NCI-H146 (cell line): ENCODE measurements at regions not wholly inside any gene's neighbourhood (a gene's known extent, or its start where the extent isn't known, plus 50 kb on each side); places are given as distances from the start of the nearest gene placed in this dataset.

Experiments
- DNase-seq: peaks from one replicate; lab custom pipeline; 2025; lab: John Stamatoyannopoulos, UW

DNA sequence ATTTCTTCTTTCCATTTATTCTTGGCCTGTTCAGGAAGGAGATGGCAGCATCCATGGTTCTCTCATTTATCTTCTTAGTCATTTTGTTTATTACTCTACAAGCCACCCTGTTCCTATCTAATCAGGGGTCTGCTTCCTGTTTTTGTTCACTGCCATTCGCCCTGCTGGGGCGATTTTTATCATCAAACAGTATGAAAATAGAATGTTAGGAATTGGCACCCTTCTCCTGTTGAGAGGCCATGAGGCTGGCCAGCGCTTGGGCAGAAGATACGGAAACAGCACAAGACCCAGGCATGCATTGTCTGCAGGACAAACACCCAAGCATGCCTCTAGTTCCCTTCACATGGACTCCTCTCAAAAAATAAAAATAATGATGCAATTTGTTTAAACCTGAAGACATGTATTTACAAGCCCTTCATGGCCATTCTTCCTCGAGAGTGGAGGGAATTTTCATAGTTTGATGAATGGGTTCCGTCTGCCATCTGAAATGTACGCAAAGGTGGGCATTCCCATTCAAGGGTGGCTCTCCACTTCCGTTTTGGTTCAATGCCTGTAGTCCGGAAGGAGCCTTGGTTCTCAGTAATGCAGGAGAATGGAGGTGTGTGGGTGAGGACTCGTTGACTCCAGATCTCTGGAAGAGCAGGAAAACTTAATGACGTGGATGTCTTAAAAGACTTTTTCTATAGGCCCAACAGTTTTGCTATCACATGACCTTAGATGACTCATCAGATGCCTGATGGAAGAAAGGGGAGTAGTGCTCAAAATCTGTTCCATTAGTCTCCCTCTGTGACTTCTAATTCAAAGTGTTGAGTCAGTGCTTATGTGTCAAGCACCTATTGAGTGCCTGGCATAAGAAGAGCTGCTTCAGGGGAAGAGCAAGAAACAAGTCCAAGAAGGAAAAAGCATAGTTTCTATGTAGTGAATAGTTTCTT, 252.4 kb upstream of the TBX3 start:
- no peak for DNase-seq

DNA sequence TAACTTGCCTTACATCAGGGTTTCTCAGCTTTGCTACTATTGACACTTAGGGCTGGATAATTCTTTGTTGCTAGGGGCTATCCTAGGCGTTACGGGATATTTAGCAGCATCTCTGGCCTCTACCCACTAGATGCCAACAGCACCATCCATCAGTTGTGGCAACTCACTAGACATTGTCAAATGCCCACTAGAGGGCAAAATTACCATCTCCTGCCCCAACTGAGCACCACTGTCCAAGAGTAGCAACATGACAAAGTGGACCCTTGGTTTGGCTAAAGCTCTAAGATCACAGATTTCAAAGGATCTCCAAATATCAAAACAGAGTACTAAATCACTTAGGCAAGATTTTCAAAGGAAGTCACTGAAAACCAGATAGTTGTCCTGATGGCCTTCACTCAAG, 251.7 kb upstream of the TBX3 start:
- DNase-seq, result no peak

DNA sequence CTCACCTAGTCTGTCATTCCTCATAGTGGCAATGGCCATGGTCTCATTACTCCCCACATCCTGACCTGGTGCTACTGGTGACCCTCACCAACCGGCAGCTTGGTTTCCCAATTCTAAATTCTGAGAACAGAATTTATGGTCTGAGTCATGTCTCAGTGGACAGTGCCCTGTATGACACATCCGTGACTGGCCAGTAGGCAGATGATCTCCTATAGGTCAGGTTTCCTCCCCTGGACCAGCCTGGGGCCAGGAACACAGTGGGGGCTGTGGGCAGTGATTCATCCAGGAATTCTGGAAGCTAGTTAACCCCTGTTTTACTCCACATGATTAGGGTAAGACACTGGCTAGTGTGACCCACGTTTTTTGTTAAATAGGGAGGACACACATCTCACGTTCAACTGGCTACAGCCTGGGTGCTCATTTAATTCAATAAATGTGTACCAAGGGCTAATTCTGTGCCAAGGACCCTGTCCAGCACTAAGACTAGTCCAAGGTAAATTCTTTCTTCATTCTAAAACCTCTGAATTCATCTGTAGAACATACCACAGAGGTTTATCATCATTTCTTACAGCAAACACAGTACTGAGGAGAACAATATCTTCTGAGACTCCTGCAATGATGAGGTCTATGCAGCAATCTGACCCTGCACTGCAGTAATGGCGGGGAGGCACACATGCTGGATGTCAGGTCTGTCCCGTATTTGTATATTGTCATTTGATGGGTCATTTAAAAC, 249.6 kb upstream of the TBX3 start:
- DNase-seq, result no peak

DNA sequence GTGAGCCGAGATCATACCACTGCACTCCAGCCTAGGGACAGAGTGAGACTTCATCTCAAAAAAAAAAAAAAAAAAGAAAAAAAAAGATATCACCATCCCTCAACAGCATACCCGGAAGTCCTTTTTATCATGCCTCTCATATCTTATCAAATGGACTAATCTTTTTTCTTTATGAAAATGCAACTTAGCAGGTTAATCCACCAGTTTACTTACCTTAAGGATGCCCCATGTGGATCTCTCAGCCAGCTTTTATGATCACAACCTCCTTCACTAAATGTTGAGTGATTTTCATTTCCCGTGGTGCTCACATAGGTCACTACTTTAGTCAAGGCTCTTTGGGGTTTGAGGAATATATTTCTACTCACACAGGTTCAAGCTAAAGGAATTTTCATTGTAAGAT, 248.8 kb upstream of the TBX3 start:
- DNase-seq, result no peak

DNA sequence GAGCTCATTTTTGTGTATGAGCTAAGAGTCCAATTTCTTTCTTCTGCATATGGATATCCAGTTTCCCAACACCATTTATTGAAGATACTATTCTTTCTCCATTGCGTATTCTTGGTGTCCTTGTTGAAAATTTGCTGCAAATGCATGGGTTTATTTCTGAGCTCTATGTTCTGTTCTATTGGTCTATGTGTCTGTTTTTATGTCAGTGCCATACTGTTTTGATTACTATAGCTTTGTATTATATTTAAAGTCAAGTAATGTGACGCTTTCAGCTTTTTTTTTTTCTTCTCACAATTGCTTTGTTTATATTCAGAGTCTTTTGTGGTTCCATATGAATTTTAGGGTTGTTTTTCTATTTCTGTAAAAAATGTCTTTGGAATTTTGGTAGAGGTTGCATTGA, 247.1 kb upstream of the TBX3 start:
- no peak for DNase-seq

DNA sequence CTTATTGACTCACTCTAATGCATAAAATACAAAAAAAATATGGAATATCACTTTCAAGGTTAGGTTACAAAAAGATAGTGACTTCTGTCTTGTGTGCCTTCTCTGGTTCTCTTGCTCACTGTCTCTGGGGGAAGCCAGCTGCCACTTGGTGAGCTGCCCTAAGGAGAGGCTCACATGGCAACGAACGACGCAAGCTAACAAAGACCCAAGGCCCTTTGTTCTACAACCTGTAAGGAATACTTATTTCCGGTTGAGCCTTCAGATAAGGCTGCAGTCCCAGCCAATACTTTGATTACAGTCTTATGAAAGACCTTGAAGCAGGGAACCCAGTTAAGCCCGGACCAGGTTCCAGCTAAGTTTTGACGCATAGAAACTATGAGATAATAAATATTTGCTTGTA, 242.4 kb upstream of the TBX3 start:
- no peak for DNase-seq

DNA sequence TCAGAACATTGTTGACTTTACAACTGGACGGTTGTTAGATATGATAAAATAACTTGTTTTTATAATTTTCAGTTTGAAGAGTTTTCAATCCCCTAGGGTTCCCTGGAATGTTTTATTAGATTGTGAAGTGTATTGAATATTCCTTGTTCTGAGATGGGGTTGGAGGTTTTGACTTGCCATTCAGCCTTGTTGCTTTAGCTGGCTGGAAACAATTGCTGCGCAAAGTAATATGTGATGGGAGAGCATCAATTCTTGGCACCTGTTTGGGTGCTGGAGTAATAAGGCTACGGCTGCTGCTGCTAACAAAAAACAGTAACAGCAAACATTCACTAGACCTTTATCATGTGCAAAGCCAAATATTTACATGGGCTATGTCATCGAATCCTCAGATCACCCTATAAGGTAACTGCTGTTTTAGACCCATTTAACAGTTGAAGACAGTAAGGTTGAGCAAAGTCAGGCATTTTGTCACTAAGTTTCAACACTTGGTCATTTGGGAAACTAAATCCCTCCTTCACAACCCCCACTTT, 241.0 kb upstream of the TBX3 start:
- no peak for DNase-seq

DNA sequence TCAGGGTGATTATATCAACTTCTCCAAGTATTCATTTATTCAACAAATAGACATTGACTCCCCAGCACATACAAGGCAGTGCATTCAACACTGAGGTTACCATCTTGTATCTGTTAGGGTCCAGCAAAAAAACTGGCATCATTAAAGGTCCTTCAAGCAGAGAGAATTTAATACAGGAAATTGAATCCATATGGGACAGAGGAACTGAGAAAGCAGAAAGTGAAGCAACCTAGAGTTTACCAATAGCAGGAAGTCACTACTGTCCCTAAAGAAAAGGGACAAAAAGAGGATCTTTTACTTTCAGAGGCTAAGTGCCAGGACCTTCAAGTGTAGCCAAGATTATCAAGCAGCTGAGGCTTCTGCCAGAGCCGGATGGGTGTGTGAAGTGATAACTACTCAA, 237.8 kb upstream of the TBX3 start:
- DNase-seq, result no peak

DNA sequence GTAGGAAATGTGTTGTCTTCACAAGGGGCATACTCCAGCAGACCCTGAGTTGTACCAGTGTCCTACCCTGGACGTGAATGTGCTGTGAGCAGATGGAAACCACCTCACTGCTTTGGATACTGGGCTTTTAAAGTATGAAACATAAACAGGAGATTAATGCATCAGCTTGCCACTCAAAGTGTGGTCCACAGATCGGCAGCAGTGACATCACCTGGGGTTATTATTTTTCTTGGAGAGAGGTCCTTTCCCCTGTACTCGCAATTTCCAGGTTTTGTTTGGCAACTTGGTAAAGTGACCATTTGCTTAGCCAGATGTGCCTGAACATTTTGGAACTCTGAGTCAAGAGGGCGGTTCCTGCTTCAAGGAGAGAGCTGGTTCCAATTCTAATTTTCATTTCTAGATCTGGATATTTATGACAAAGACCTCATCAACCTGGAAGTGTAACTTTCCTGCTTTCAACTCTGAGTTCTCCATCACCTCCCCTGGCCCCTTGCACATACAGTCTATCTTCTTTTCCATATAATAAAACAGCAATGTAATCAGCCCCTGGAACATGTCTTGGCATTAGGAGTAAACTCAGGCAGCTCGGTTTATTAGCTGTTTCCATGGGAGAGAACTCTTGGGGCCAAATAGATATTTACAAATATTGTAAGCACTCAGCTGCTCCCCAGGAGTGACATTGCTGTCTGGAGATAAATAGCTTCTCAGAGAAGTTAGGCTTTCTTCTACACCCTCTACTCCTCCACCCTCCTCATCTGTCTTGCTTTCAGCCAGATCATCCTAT, 237.0 kb upstream of the TBX3 start:
- DNase-seq, result no peak

DNA sequence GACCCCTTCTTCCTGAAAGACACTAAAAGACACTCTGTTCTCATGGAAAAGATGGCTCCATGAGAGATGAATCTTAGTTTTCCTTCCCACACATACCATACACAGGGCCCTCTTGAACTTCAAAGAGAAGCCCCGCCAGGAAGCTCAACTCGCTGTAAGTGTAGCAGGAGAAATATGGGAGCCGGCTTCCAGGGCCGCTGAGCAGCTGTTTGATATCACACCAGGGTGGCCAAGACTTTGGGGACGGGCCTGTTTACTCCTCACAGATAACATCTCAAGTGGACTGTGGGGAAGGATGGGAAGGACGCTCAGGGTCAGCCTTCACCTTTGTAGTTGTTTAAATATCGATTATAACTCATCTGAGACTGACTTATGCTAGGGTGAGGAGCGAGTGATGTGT, 235.5 kb upstream of the TBX3 start:
- no peak for DNase-seq

DNA sequence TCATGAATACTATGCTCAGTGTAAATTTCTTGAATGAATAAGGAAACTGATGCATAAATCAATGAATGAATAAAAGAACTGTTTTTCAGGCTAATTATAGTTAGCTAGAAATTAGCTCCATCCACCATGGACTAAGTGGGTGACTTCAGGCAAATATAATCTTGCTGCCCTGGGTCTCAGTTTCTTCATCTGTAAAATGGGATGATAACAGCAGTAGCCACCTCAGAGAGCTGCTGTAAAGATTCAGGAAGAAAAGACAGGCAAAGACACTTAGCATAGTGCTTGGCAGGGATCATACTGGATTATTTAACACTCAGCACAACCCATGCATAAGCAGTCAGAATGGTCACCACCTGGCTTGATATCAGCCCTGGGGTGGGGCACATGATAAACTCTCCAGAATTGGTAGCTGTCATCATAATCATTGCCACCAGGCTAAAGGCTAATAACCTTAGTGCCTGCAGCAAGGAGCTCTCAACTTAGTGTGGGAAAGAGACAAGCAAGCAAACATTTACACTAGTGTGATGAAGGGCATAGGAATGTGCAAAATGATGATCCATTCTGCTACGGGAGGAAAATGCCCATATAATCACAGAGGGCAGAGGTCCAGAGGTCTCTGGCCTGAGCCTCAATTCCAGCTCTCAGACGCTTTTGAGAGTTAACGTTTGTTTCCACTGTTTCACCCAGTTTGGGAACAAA, 234.7 kb upstream of the TBX3 start:
- no peak for DNase-seq

DNA sequence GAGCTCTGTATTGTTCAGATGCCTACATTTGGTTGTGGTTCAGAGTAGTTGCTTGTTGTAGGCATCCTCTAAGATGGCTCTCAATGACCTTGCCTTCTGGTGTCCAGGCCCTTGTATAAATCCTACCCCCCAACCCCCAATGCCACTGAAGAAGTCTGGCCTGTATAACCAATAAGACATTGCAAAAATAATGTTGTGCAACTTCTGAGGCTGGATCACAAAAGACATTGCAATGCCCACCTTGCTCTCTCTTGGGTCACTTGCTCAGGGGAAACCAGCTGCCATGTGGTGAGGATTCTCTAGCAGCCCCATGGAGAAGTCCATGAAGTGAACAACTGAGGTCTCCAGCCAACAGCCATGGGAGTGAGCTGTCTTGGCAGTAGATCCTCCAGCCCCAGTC, 234.0 kb upstream of the TBX3 start:
- DNase-seq, result no peak

DNA sequence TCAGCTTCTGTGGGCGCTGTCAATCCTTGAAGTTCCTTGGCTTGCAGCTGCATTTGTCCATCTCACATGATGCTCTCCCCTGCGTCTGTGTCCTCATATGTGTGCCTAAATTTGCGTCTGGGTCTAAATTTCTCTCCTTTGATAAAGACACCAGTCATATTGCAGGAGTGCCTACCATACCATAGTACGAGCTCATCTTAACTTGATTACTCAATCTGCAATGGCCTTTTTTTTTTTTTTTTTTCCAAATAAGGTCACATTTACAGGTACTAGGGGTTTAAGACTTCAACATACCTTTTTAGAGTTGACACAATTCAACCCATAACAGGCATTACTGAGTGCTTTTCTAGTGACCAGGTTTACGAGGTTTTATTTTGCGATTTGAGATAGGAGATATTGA, 233.3 kb upstream of the TBX3 start:
- DNase-seq, result no peak

DNA sequence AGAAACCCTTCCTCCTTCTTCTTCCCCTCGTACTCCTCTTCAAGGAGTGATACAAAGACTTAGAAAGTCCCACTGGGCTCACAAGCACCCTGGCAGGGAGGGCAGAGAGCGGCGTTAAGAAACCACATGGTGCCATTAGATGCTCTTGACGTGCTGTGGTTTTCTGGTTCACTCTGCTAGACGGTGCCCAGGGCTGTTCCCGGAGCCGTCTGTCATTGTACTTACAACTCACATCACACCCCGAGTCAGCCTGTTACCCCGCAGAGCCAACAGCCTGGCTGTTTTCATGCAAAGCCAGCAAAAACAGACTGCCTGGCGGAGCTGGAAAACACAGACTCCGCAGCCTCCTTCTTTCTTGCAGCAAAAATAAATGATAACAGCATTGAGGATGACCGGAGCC, 232.6 kb upstream of the TBX3 start:
- DNase-seq, result no peak

DNA sequence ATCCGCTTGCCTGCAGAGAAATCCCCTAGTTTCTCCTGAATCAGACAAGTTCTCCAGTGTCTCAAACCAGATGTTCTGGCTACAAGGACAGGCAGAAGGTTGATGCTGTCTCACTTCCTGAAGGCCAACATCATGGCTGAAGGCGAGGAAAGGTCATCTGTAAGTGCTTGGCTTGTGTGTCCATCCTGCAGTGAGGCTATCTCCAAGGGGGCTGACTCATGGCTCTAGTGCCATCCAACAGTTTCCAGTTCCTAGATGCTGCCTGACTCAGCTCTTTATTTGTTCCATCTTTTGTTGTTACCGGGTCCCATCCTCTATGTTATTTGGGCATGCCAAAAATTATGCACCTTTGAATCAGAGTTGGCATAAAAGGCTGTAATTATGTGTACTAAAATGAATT, 232.1 kb upstream of the TBX3 start:
- DNase-seq, result no peak

DNA sequence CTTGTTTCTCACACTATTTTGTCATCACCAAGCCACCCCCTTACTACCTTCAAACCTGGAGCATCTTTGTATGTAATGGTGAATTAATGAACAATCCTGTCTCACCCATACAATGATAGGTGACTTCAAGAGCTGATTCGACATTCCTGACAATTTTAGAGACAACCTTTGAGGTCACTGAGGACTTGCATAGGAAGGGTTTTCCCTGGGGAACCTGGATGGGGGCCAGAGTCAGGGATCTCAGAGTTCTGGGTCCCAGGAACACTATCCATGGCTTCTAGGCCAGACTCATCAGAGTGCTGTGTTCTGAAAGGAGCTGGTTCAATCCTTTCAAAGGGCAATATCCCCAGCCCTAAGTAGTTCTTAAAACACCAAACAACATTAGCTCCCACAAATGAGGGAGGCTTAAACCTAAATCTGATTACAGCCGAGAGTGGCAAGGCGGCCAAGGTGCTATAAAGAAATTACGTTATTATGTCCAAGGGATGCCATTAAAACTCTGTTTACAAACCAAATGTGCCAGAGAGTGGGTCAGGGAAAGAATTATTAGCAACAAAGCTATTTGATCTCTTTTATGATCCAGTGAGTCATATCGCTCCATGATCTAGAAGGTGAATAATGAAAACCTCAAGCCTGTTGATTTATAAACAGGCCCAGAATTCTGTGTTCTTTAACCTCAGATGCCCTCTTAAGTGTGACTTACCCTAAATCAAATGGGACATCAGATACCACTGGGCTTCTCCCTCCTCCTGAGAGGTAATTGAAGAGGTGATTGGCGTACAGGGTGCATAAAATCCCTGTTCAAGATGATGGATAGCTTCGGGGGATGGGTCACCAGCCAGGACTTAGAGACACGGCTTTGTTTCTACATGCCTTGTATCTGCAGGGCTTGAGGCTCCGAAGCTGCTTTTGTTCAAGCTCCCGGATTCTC, 230.2 kb upstream of the TBX3 start:
- no peak for DNase-seq

DNA sequence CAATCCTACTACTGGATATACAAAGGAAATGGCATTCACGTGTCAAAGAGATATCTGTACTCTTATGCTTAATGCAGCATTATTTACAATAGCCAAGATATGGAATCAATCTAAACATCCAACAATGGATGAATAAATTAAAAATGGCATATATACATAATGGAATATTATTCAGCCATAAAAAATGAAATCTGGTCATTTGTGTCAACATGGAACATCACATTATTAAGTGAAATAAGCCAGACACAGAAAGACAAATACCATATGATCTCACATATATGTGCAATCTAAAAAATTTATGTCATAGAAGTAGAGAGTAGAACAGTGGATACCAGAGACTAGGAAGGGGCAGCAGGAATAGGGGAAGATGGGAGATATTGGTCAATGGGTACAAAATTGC, 228.8 kb upstream of the TBX3 start:
- no peak for DNase-seq

DNA sequence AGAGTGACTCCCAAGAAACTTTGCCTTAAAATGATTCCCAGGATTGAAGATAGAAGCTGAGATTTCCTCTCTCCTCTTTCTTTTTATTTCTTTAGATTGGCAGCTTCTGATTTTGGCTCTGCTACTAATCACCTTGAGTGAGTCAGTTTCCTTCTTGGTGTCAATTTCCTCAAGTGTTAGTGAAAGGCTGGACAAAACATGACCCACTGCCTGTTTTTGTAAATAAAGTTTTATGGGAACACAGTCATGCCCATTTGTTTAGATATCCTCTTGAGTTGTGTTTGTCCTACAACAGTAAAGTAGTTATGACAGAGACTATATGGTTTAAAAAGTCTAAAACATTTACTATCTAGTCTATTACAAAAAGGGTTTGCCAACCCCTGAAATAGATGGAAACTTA, 227.2 kb upstream of the TBX3 start:
- DNase-seq, result no peak

DNA sequence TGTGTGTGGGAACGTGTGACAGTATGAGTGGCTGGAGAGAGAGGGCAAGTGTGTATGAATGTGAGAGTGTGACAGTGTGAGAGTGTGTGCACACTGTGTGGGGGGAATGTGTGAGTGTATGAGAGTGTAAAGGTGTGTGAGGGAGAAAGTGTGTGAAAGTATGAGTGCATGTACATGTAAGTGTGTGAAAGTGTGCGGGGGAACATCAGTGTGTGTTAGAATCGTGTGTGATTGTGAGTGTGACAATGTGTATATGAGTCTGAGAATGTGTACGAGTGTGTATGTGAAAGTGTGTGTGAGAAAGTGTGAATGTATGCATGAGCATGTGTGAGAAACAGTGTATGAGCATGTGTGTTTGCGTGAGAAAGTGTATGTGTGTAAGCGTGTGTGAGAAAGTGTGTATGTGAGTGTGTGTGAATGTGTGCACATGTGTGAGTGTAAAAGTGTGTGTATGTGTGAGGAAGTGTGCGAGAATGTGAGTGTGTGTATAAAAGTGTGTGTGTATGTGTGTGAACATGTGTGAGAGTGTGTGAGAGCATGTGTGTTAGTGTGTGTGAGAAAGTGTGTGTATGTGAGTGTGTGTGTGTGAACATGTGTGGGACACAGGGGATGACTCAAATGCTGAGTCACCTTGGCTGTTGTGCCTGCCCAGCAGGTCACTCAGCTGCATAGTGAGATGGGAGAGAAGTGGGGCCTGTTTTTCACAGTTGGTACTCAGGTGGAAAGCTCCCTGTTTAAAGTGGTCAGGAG, 220.5 kb upstream of the TBX3 start:
- no peak for DNase-seq

DNA sequence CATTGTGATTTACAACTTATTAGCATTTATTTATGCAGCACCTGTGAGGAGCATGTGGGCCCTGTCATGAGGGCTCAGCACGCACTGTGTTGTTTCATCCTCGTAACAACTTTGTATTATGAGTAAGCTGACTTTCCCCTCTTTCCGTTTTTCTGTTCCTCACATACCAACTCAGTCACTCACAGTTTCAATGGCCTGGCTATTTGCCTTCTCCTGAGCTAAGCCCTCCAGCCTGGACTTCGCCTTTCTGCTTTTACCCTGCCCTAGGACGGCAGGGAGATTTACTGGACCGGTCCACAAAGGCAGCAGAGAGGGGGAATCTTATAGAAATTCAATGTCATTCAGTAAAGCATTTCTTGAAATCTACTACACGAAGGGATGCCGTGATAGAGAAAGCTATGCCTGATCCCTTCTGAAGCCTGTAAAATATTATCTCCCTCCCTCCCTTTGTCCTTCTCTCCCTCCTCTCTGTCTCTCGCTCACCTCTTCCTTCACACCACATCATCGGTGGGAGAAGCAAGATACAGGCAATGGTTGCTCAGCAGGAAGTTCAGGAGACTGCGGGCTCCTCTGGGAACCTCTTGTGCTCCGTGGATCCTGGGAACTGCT, 219.2 kb upstream of the TBX3 start:
- no peak for DNase-seq
